GM19238 (cell line): ENCODE measurements at regions not wholly inside any gene's neighbourhood (a gene's known extent, or its start where the extent isn't known, plus 50 kb on each side); places are given as distances from the start of the nearest gene placed in this dataset.
"Not testable (repeated sequence)": the region's sequence is repeated elsewhere in the genome, so short reads cannot be mapped to it uniquely, and the experiment has no call there.

ENCODE experiments used
- DNase-seq: peaks from one replicate; pipeline ENCODE4 v3.0.0; 2011; ENCODE audit warnings: low spot score; ENCODE audit not compliant: insufficient read length

GRCh38 chr12:89070603-89071002, 281.7 kb downstream of the DUSP6 start:
- DNase-seq, result no peak

- no peak for DNase-seq
Measured at GRCh38 chr12:89069431-89069830, 282.9 kb downstream of the DUSP6 start.

- no peak for DNase-seq
Measured at GRCh38 chr12:89067421-89068187, 284.7 kb downstream of the DUSP6 start.

- no peak for DNase-seq
Measured at GRCh38 chr12:89064780-89065179, 287.5 kb downstream of the DUSP6 start.

GRCh38 chr12:89064151-89064550, 288.1 kb downstream of the DUSP6 start:
- DNase-seq, result no peak

GRCh38 chr12:89062996-89063395, 289.3 kb downstream of the DUSP6 start:
- no peak for DNase-seq

- DNase-seq, result no peak
Measured at GRCh38 chr12:89059721-89060541, 292.4 kb downstream of the DUSP6 start.

GRCh38 chr12:89059056-89059455, 293.2 kb downstream of the DUSP6 start:
- DNase-seq, result no peak

GRCh38 chr12:89058402-89058801, 293.9 kb downstream of the DUSP6 start:
- no peak for DNase-seq

- not testable (repeated sequence) for DNase-seq
Measured at GRCh38 chr12:89053817-89054216, 298.5 kb downstream of the DUSP6 start.

GRCh38 chr12:89051065-89051677, 301.1 kb downstream of the DUSP6 start:
- peak; percentile 17 for DNase-seq

- DNase-seq, result no peak
Measured at GRCh38 chr12:89047856-89048418, 304.4 kb downstream of the DUSP6 start.

- no peak for DNase-seq
Measured at GRCh38 chr12:89041078-89041477, 311.2 kb downstream of the DUSP6 start.

- peak; percentile 33 for DNase-seq
Measured at GRCh38 chr12:89040146-89040964, 311.9 kb downstream of the DUSP6 start.

- DNase-seq, result no peak
Measured at GRCh38 chr12:89038831-89039512, 313.3 kb downstream of the DUSP6 start.

- DNase-seq, result no peak
Measured at GRCh38 chr12:89033062-89033461, 319.2 kb downstream of the DUSP6 start.

- DNase-seq, result no peak
Measured at GRCh38 chr12:89029961-89030360, 322.3 kb downstream of the DUSP6 start.

- DNase-seq, result no peak
Measured at GRCh38 chr12:89024580-89024979, 327.7 kb downstream of the DUSP6 start.

- no peak for DNase-seq
Measured at GRCh38 chr12:89023936-89024335, 328.4 kb downstream of the DUSP6 start.

GRCh38 chr12:89020689-89021088, 331.6 kb downstream of the DUSP6 start:
- DNase-seq, result no peak
